ENCODE measurements at regions not wholly inside any gene's neighbourhood (a gene's known extent, or its start where the extent isn't known, plus 50 kb on each side); places are given as distances from the start of the nearest gene placed in this dataset.

DNA sequence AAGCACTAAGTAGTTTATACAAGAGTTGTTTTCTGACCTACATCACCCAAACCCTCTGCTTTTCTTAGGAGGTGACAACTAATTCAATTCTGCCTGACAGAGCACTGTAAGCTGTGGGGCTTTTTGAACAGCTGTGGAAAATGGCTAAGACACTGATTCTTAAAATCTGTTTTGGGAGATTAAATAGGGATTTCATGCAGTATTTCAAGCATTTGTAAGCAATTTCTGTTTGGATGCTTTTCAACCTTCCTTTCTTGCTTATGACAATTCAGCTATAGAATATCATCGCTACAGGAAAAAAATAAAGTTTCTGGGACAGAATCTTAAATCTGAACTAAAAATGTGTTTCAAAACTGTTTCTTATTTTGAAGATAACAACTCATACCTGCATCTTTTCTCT lies 459.5 kb downstream of the RAPGEF2 start:
- CTCF ChIA-PET, result no interaction called here

GRCh38 chr4:159563257-159563656 lies 460.4 kb downstream of the RAPGEF2 start:
- Histone ChIP-seq H4K20me1 (ENCODE audit: control insufficient read depth, insufficient read depth) (no peaks in the 10 kb centered on the region), H3K27ac (ENCODE audit: control insufficient read depth, insufficient read depth) (no peak overlapping the region), H3K79me2 (ENCODE audit: control insufficient read depth, insufficient read depth, low read length) (no peaks in the 10 kb centered on the region), H3K4me1 (ENCODE audit: control insufficient read depth, insufficient read depth, low read length) (no peaks in the 10 kb centered on the region), H3K9ac (ENCODE audit: control insufficient read depth, insufficient read depth, low read length) (no peak overlapping the region), H2AFZ (ENCODE audit: control insufficient read depth, low read depth, low read length) (no peak overlapping the region), H3K27me3 (replicated peaks in 1 of 2; ENCODE audit: control insufficient read depth in 2 of 2, insufficient read depth in 2 of 2, low read length in 1 of 2) (no peaks in the 10 kb centered on the region), H3K4me3 (no peak overlapping the region), H3K9me3 (replicated peaks; ENCODE audit: control insufficient read depth, insufficient read depth, low read length) (no peaks in the 10 kb centered on the region), H3K4me2 (ENCODE audit: control insufficient read depth, insufficient read depth) (no peak overlapping the region), H3K36me3 (ENCODE audit: control insufficient read depth in 2 of 2, insufficient read depth in 2 of 2, low read length in 1 of 2) (no peaks in the 10 kb centered on the region)
- no peak for TF ChIP-seq GABPA (IDR thresholded peaks at IDR 0.05; ENCODE audit: low read depth)
- no peak for TF ChIP-seq SREBF2 (IDR thresholded peaks at IDR 0.05; ENCODE audit: low read length)
- TF ChIP-seq YBX1 (IDR thresholded peaks at IDR 0.05), result no peak
- TF ChIP-seq, protein P1, sequence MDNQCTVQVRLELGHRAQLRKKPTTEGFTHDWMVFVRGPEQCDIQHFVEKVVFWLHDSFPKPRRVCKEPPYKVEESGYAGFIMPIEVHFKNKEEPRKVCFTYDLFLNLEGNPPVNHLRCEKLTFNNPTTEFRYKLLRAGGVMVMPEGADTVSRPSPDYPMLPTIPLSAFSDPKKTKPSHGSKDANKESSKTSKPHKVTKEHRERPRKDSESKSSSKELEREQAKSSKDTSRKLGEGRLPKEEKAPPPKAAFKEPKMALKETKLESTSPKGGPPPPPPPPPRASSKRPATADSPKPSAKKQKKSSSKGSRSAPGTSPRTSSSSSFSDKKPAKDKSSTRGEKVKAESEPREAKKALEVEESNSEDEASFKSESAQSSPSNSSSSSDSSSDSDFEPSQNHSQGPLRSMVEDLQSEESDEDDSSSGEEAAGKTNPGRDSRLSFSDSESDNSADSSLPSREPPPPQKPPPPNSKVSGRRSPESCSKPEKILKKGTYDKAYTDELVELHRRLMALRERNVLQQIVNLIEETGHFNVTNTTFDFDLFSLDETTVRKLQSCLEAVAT (IDR thresholded peaks at IDR 0.05), result no peak
- no peak for TF ChIP-seq POLR2AphosphoS5 (IDR thresholded peaks at IDR 0.05; ENCODE audit: low read length)
- TF ChIP-seq WRNIP1 (IDR thresholded peaks at IDR 0.05; ENCODE audit: borderline replicate concordance, low read depth, low read length), result no peak
- TF ChIP-seq EGR1 (IDR thresholded peaks at IDR 0.05; ENCODE audit: borderline replicate concordance in 1 of 2, low read depth in 2 of 2, low read length in 2 of 2), result no peak
- no peak for TF ChIP-seq NR2C2 (IDR thresholded peaks at IDR 0.05; ENCODE audit: borderline replicate concordance, control insufficient read depth, insufficient read length, low read depth)
- TF ChIP-seq STAT1 (conservative IDR thresholded peaks at IDR 0.05), result no peak
- TF ChIP-seq YY1 (IDR thresholded peaks at IDR 0.05; ENCODE audit: low read depth, low read length), result no peak
- no TSS peak for BruUV-seq (replicated peaks)
- ChIA-PET POLR2A (no interaction called here), SMC1A (ENCODE audit: uncharacterized antibody, unreplicated experiment) (no interaction called here), CTCF (no interaction called here), RAD21 (ENCODE audit: unreplicated experiment) (no interaction called here)
- in situ Hi-C loops (cut with MboI) (no loop called here), intact Hi-C loops (cut with micrococcal nuclease; ENCODE audit: unreplicated experiment) (no loop called here)
- 0% methylated on average over 1 of the region's 1 CpG for WGBS (ENCODE audit: insufficient coverage, insufficient replicate concordance, low lambda C conversion rate, missing lambda C conversion rate)
- FAIRE-seq (no peak), ATAC-seq (no peak), DNase-seq (ENCODE audit: low read depth, low spot score) (no peak)

More for the DNA sequence above, 459.5 kb downstream of the RAPGEF2 start:
- Histone ChIP-seq H3K79me2 (ENCODE audit: control insufficient read depth, insufficient read depth, low read length) (no peaks in the 10 kb centered on the region), H3K4me3 (no peak overlapping the region), H3K9me3 (replicated peaks; ENCODE audit: control insufficient read depth, insufficient read depth, low read length) (no peaks in the 10 kb centered on the region), H3K36me3 (ENCODE audit: control insufficient read depth in 2 of 2, insufficient read depth in 2 of 2, low read length in 1 of 2) (no peaks in the 10 kb centered on the region), H3K4me1 (ENCODE audit: control insufficient read depth, insufficient read depth, low read length) (no peaks in the 10 kb centered on the region), H3K4me2 (ENCODE audit: control insufficient read depth, insufficient read depth) (no peak overlapping the region), H3K27ac (ENCODE audit: control insufficient read depth, insufficient read depth) (no peak overlapping the region), H2AFZ (ENCODE audit: control insufficient read depth, low read depth, low read length) (no peak overlapping the region), H4K20me1 (ENCODE audit: control insufficient read depth, insufficient read depth) (no peaks in the 10 kb centered on the region), H3K27me3 (replicated peaks in 1 of 2; ENCODE audit: control insufficient read depth in 2 of 2, insufficient read depth in 2 of 2, low read length in 1 of 2) (no peaks in the 10 kb centered on the region), H3K9ac (ENCODE audit: control insufficient read depth, insufficient read depth, low read length) (no peak overlapping the region)
- BruUV-seq (replicated peaks), result no TSS peak
- in situ Hi-C loops (cut with MboI), result no loop called here
- SMC1A ChIA-PET (ENCODE audit: uncharacterized antibody, unreplicated experiment), result no interaction called here
- FAIRE-seq (no peak), ATAC-seq (no peak), DNase-seq (ENCODE audit: low read depth, low spot score) (no peak)
- WGBS (ENCODE audit: insufficient coverage, insufficient replicate concordance, low lambda C conversion rate, missing lambda C conversion rate), result 50% methylated on average over 1 of the region's 1 CpG
- RAD21 ChIA-PET (ENCODE audit: unreplicated experiment), result no interaction called here
- TF ChIP-seq ZSCAN29 (IDR thresholded peaks at IDR 0.05) (no peak), BHLHE40 (IDR thresholded peaks at IDR 0.05; ENCODE audit: borderline replicate concordance in 1 of 2, low read depth in 2 of 2, low read length in 1 of 2) (no peak), MTA2 (IDR thresholded peaks at IDR 0.05; ENCODE audit: low read depth) (no peak), MXI1 (IDR thresholded peaks at IDR 0.05; ENCODE audit: low read depth, low read length) (no peak), SMC3 (IDR thresholded peaks at IDR 0.05; ENCODE audit: borderline replicate concordance, low read length) (no peak), CHD2 (IDR thresholded peaks at IDR 0.05; ENCODE audit: borderline replicate concordance, low read depth, low read length) (no peak), ZNF274 (IDR thresholded peaks at IDR 0.05; ENCODE audit: insufficient read depth, insufficient read length) (no peak), JUND (IDR thresholded peaks at IDR 0.05; ENCODE audit: low read depth, low read length) (no peak), MTA3 (IDR thresholded peaks at IDR 0.05; ENCODE audit: borderline replicate concordance, low read length) (no peak), SREBF2 (IDR thresholded peaks at IDR 0.05; ENCODE audit: low read length) (no peak), HDAC2 (IDR thresholded peaks at IDR 0.05) (no peak), HCFC1 (IDR thresholded peaks at IDR 0.05; ENCODE audit: low read length) (no peak), DPF2 (IDR thresholded peaks at IDR 0.05) (no peak), EED (IDR thresholded peaks at IDR 0.05; ENCODE audit: low read depth) (no peak), ZNF207 (IDR thresholded peaks at IDR 0.05; ENCODE audit: borderline replicate concordance) (no peak)
- POLR2A ChIA-PET, result no interaction called here
- intact Hi-C loops (cut with micrococcal nuclease; ENCODE audit: unreplicated experiment), result no loop called here
